ENCODE measurements at regions not wholly inside any gene's neighbourhood (a gene's known extent, or its start where the extent isn't known, plus 50 kb on each side); places are given as distances from the start of the nearest gene placed in this dataset.

DNA sequence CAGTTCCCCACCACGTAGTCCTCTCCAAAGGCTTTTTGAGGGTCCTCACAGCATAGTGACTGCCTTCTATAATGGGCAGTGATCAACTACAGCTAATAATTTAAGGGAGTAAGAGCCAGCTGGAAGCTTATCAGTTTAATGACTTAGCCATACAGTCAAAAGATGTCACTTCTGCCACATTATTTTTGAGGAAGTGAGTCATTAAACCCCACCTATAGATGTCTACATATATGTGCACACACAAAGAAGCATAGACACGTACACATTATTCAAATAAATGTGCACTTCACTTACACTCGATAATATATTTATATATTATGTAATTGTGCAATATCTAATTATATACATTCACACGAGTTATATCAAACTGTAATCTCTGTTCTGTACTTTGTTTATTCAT lies 1704.7 kb downstream of the KCNT2 start:
- POLR2A ChIA-PET = no interaction called here
- FAIRE-seq = no peak
- DNase-seq (ENCODE audit: low read depth in 1 of 2, low spot score in 1 of 2) = no peak
- Histone ChIP-seq H3K9me3 (no peaks in the 10 kb centered on the region), H3K27ac (no peak overlapping the region), H3K4me3 (no peak overlapping the region), H3K4me1 (no peaks in the 10 kb centered on the region), H3K4me2 (no peak overlapping the region)
- no peak for ATAC-seq
- WGBS (ENCODE audit: missing lambda C conversion rate) = 22% methylated on average over 4 of the region's 4 CpGs
- TF ChIP-seq TFCP2L1 (CRISPR knock-in tag; IDR thresholded peaks at IDR 0.05) (no peak), FOSL2 (IDR thresholded peaks at IDR 0.05) (no peak), FOSL2 (CRISPR knock-in tag; IDR thresholded peaks at IDR 0.05) (no peak), ZC3H11A (IDR thresholded peaks at IDR 0.05) (no peak), CHD4 (IDR thresholded peaks at IDR 0.05; ENCODE audit: borderline replicate concordance) (no peak), ESRRA (IDR thresholded peaks at IDR 0.05; ENCODE audit: borderline replicate concordance, low read length) (no peak), EP300 (IDR thresholded peaks at IDR 0.05) (no peak), POLR2AphosphoS2 (conservative IDR thresholded peaks at IDR 0.05; ENCODE audit: low read length) (no peak), RAD21 (conservative IDR thresholded peaks at IDR 0.05 in 1 of 2, IDR thresholded peaks at IDR 0.05 in 1 of 2) (no peak), CHD2 (IDR thresholded peaks at IDR 0.05; ENCODE audit: low read length, partially characterized antibody) (no peak), MAFK (IDR thresholded peaks at IDR 0.05; ENCODE audit: partially characterized antibody) (no peak), HDAC2 (IDR thresholded peaks at IDR 0.05) (no peak)
- TF ChIP-seq, protein P1, sequence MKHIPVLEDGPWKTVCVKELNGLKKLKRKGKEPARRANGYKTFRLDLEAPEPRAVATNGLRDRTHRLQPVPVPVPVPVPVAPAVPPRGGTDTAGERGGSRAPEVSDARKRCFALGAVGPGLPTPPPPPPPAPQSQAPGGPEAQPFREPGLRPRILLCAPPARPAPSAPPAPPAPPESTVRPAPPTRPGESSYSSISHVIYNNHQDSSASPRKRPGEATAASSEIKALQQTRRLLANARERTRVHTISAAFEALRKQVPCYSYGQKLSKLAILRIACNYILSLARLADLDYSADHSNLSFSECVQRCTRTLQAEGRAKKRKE (CRISPR knock-in tag; IDR thresholded peaks at IDR 0.05; ENCODE audit: low read depth) = no peak
- TF ChIP-seq, protein P2, sequence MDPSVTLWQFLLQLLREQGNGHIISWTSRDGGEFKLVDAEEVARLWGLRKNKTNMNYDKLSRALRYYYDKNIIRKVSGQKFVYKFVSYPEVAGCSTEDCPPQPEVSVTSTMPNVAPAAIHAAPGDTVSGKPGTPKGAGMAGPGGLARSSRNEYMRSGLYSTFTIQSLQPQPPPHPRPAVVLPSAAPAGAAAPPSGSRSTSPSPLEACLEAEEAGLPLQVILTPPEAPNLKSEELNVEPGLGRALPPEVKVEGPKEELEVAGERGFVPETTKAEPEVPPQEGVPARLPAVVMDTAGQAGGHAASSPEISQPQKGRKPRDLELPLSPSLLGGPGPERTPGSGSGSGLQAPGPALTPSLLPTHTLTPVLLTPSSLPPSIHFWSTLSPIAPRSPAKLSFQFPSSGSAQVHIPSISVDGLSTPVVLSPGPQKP (IDR thresholded peaks at IDR 0.05; ENCODE audit: low read depth, low read length) = no peak
- CTCF ChIA-PET = no interaction called here

DNA sequence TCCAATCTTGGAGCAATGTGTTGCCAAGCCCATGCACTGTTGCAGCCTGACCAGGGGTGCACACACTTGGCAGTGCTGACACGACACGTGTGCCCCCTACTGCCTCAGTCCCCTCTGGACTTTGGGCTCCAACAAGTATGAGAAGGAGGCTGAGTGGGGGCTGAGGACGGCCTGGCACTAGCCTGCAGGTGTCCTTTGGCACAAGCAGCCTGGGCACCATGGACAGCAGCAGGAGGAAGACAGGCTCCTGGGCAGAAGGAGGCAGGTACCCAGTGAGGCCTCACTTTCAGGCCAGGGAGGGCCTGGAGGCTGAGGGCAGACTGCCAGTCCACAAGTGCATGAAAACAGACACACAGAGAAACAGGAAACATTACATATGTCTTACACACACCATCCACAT lies 1702.9 kb upstream of the B3GALT2 start:
- no peak overlapping the region for H3K27ac ChIP-seq
- FAIRE-seq (no peak), DNase-seq (ENCODE audit: low read depth in 1 of 2, low spot score in 1 of 2) (no peak), ATAC-seq (no peak)
- H3K4me1 ChIP-seq = no peaks in the 10 kb centered on the region
- no peaks in the 10 kb centered on the region for H3K9me3 ChIP-seq
- H3K4me2 ChIP-seq = no peak overlapping the region
- TF ChIP-seq, protein P3, sequence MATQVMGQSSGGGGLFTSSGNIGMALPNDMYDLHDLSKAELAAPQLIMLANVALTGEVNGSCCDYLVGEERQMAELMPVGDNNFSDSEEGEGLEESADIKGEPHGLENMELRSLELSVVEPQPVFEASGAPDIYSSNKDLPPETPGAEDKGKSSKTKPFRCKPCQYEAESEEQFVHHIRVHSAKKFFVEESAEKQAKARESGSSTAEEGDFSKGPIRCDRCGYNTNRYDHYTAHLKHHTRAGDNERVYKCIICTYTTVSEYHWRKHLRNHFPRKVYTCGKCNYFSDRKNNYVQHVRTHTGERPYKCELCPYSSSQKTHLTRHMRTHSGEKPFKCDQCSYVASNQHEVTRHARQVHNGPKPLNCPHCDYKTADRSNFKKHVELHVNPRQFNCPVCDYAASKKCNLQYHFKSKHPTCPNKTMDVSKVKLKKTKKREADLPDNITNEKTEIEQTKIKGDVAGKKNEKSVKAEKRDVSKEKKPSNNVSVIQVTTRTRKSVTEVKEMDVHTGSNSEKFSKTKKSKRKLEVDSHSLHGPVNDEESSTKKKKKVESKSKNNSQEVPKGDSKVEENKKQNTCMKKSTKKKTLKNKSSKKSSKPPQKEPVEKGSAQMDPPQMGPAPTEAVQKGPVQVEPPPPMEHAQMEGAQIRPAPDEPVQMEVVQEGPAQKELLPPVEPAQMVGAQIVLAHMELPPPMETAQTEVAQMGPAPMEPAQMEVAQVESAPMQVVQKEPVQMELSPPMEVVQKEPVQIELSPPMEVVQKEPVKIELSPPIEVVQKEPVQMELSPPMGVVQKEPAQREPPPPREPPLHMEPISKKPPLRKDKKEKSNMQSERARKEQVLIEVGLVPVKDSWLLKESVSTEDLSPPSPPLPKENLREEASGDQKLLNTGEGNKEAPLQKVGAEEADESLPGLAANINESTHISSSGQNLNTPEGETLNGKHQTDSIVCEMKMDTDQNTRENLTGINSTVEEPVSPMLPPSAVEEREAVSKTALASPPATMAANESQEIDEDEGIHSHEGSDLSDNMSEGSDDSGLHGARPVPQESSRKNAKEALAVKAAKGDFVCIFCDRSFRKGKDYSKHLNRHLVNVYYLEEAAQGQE (IDR thresholded peaks at IDR 0.05) = peak; percentile 62; the same call in 1 of the 2 replicates
- TF ChIP-seq FOSB (CRISPR knock-in tag; IDR thresholded peaks at IDR 0.05) = no peak
- no peak overlapping the region for H3K4me3 ChIP-seq
- CTCF ChIA-PET = no interaction called here
- POLR2A ChIA-PET = no interaction called here
- WGBS (ENCODE audit: missing lambda C conversion rate) = 17% methylated on average over 3 of the region's 3 CpGs

DNA sequence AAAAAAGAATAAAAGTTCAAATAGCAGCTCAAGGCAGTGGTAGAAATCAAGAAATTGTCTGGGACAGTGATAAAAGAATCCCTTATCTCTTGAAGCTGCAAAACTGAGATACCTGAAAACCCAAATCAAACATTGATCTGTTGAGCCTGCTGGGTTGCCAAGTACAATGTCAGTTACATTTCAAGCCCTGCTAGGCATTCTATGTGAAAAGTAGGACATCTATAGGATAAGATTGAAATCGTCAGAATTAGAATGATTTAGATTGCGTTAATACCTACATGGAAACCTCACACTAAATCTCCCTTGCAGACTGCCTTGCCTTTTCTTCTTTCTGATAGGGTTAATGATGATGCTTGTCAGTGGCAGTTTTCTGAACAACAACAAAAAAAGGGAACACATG lies 1684.4 kb upstream of the B3GALT2 start:
- ChIA-PET POLR2A (no interaction called here), CTCF (no interaction called here)
- Histone ChIP-seq H3K4me1 (no peaks in the 10 kb centered on the region), H3K27ac (no peak overlapping the region), H3K9me3 (no peaks in the 10 kb centered on the region), H3K4me2 (no peak overlapping the region), H3K4me3 (no peak overlapping the region)
- 47% methylated on average over 2 of the region's 2 CpGs for WGBS (ENCODE audit: missing lambda C conversion rate)
- ATAC-seq (no peak; a peak in 1 of 6 replicates), DNase-seq (ENCODE audit: low read depth in 1 of 2, low spot score in 1 of 2) (no peak), FAIRE-seq (no peak)
- TF ChIP-seq CHD4 (IDR thresholded peaks at IDR 0.05; ENCODE audit: borderline replicate concordance) (no peak), RFX5 (IDR thresholded peaks at IDR 0.05) (no peak), FOSL2 (IDR thresholded peaks at IDR 0.05) (no peak), FOSL2 (CRISPR knock-in tag; IDR thresholded peaks at IDR 0.05) (no peak), CBX2 (IDR thresholded peaks at IDR 0.05; ENCODE audit: borderline replicate concordance, low read depth) (no peak), NFE2L2 (conservative IDR thresholded peaks at IDR 0.05; ENCODE audit: low read length) (no peak), TFCP2L1 (CRISPR knock-in tag; IDR thresholded peaks at IDR 0.05) (no peak), JUNB (IDR thresholded peaks at IDR 0.05) (no peak), CHD2 (IDR thresholded peaks at IDR 0.05; ENCODE audit: low read length, partially characterized antibody) (no peak), SMC3 (IDR thresholded peaks at IDR 0.05) (no peak), MAZ (IDR thresholded peaks at IDR 0.05; ENCODE audit: borderline replicate concordance, low read depth, low read length) (no peak), FOXS1 (CRISPR knock-in tag; IDR thresholded peaks at IDR 0.05) (no peak)
- TF ChIP-seq, protein P4, sequence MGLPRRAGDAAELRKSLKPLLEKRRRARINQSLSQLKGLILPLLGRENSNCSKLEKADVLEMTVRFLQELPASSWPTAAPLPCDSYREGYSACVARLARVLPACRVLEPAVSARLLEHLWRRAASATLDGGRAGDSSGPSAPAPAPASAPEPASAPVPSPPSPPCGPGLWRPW (IDR thresholded peaks at IDR 0.05) = no peak
- TF ChIP-seq, protein P5, sequence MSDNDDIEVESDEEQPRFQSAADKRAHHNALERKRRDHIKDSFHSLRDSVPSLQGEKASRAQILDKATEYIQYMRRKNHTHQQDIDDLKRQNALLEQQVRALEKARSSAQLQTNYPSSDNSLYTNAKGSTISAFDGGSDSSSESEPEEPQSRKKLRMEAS (IDR thresholded peaks at IDR 0.05) = no peak
- TF ChIP-seq, protein P2 (IDR thresholded peaks at IDR 0.05; ENCODE audit: low read depth, low read length) = no peak
- TF ChIP-seq, protein P6, sequence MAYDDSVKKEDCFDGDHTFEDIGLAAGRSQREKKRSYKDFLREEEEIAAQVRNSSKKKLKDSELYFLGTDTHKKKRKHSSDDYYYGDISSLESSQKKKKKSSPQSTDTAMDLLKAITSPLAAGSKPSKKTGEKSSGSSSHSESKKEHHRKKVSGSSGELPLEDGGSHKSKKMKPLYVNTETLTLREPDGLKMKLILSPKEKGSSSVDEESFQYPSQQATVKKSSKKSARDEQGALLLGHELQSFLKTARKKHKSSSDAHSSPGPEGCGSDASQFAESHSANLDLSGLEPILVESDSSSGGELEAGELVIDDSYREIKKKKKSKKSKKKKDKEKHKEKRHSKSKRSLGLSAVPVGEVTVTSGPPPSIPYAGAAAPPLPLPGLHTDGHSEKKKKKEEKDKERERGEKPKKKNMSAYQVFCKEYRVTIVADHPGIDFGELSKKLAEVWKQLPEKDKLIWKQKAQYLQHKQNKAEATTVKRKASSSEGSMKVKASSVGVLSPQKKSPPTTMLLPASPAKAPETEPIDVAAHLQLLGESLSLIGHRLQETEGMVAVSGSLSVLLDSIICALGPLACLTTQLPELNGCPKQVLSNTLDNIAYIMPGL (CRISPR knock-in tag; IDR thresholded peaks at IDR 0.05; ENCODE audit: borderline replicate concordance) = no peak

Measured in A549 (cell line).